Right lobe of liver (tissue), 4 donors: ENCODE measurements at regions not wholly inside any gene's neighbourhood (a gene's known extent, or its start where the extent isn't known, plus 50 kb on each side); places are given as distances from the start of the nearest gene placed in this dataset.

Source experiments
- POLR2A ChIP-seq: fragments of 450-650 bp; IDR thresholded peaks from one replicate; pipeline ENCODE4 v1.6.1; 2017; ENCODE audit warnings: antibody characterized with exemption, mild to moderate bottlenecking
- TF ChIP-seq, protein P1 (sequence below), 4 donors: fragments of 200-600 bp in 3 of 4; fragments of 450-650 bp in 1 of 4; IDR thresholded peaks; one replicate each; pipeline versions ENCODE4 v1.5.1 to v1.8.0; 2016 to 2022; ENCODE audit warnings: antibody characterized with exemption in 4 of 4, mild to moderate bottlenecking in 2 of 4
- donor health status: DM: no; HTN: no; CAD: no.
- donor health status: DM: no; HTN: no; CAD: no.
- donor health status: DM: no; HTN: yes; CAD: no.

DNA sequence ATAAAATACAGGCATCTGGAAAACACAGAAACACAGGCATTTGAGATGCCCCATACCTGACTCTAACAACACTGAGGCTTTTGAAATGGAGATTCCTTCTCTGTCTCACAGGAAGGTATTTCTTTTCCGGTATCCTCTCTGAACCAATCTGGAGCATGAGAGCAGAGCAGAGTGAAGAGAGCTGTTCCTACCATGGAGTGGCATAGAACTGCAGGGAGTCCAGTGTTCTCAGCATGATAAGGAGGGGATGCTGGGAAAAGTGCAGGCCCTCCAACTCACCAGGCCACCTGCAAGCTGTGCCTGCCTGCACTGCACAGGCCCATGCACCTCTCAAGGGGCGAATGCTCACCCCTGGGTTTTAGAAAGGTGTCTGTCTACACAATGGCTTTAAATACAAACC, 89.2 kb downstream of the FOXA2 start:
- TF ChIP-seq, protein P1, sequence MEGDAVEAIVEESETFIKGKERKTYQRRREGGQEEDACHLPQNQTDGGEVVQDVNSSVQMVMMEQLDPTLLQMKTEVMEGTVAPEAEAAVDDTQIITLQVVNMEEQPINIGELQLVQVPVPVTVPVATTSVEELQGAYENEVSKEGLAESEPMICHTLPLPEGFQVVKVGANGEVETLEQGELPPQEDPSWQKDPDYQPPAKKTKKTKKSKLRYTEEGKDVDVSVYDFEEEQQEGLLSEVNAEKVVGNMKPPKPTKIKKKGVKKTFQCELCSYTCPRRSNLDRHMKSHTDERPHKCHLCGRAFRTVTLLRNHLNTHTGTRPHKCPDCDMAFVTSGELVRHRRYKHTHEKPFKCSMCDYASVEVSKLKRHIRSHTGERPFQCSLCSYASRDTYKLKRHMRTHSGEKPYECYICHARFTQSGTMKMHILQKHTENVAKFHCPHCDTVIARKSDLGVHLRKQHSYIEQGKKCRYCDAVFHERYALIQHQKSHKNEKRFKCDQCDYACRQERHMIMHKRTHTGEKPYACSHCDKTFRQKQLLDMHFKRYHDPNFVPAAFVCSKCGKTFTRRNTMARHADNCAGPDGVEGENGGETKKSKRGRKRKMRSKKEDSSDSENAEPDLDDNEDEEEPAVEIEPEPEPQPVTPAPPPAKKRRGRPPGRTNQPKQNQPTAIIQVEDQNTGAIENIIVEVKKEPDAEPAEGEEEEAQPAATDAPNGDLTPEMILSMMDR (IDR thresholded peaks at IDR 0.05) = no peak
- TF ChIP-seq POLR2A = no peak
